ENCODE measurements at regions not wholly inside any gene's neighbourhood (a gene's known extent, or its start where the extent isn't known, plus 50 kb on each side); places are given as distances from the start of the nearest gene placed in this dataset.

DNA sequence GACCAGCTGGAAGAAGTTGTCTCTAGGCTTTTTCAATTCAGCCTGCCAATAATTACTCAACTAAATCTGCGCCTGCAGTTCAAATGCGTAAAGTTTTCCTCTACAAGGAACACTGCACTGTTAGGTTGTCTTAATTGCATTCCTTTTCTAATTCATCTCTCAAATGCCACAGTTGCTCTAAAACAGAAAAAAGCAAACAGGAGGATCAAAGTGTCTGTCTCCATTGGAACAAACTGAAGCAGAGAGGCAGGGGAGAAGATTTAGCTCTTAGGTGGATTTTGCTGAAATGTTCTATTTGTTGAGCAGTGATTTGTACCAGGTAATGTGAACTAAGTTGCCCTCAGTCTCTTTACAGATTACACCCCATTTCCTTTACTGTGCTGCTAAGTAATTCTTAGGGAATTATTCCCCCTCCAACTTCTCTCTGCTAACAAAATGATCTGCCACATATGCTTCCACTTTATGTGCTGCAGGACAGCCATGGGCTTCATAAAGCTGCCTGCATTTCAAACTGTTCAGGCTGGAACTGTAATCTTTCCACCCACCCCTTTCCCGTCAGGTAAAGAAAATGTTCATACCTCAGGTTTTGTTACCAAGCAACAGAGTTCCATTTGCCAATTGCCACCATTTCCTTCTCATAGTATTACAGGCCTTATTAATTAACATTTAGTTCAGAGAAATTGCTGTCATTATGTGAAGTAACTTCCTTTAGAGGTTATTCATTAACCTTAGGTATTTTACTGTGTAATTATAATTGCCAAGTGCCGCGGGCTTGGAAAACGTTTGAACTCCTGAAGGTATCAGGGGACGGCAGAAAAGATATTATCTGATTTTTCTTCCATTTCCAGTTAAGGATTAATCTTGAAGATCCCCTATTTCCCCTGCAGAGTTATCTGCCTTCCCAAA is 149.3 kb downstream of the SPRY1 start:
- Histone ChIP-seq H3K9me3 (ENCODE audit: insufficient read depth, low read length) (no peaks in the 10 kb centered on the region; the same call in 1 of the 2 replicates), H3K4me1 (ENCODE audit: insufficient read depth, insufficient read length) (peaks cover 3% of the 10 kb centered on the region), H3K9ac (ENCODE audit: insufficient read length, low read depth) (no peak overlapping the region), H3K36me3 (ENCODE audit: insufficient read depth, insufficient read length, low read length) (no peaks in the 10 kb centered on the region), H3K27me3 (ENCODE audit: insufficient read depth, insufficient read length) (peaks cover 3% of the 10 kb centered on the region), H3K4me3 (ENCODE audit: insufficient read length, low read depth) (no peak overlapping the region)
- no peak for DNase-seq (ENCODE audit: low read depth, low spot score)
- TF ChIP-seq ZNF274 (IDR thresholded peaks at IDR 0.05; ENCODE audit: low read depth, low read length), result no peak
- TF ChIP-seq YY1 (IDR thresholded peaks at IDR 0.05; ENCODE audit: insufficient read depth, insufficient read length), result no peak
- TF ChIP-seq SUZ12 (IDR thresholded peaks at IDR 0.05; ENCODE audit: extremely low read depth, insufficient read depth, insufficient read length), result no peak

DNA sequence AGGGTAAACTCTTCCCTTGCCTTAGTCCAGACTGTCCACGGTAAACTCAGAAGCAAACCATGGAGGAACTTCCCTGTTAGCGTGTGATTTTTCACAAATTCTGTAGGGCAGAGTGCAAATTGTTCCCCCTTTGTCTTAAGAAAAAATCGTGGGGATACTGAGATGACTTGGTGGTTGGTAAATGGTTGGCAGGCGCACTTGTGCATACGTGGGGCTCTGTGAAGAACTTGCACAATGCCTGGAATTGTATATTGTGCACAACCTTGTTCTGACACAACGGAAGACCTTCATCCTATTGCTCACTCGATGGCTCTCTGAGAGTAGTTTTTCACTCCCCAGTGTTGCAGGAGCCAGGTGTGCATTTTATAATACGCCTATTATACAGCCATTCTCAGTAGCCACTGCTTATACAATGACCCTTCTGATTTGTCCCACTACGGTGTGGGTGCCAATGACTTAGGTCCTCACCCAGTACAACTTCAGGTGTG is 150.0 kb downstream of the SPRY1 start:
- Histone ChIP-seq H3K4me1 (ENCODE audit: insufficient read depth, insufficient read length) (peaks cover 3% of the 10 kb centered on the region), H3K27me3 (ENCODE audit: insufficient read depth, insufficient read length) (peaks cover 3% of the 10 kb centered on the region), H3K36me3 (ENCODE audit: insufficient read depth, insufficient read length, low read length) (no peaks in the 10 kb centered on the region), H3K9me3 (ENCODE audit: insufficient read depth, low read length) (no peaks in the 10 kb centered on the region; the same call in 1 of the 2 replicates), H3K9ac (ENCODE audit: insufficient read length, low read depth) (no peak overlapping the region), H3K4me3 (ENCODE audit: insufficient read length, low read depth) (no peak overlapping the region)
- TF ChIP-seq SUZ12 (IDR thresholded peaks at IDR 0.05; ENCODE audit: extremely low read depth, insufficient read depth, insufficient read length) (no peak), YY1 (IDR thresholded peaks at IDR 0.05; ENCODE audit: insufficient read depth, insufficient read length) (no peak), ZNF274 (IDR thresholded peaks at IDR 0.05; ENCODE audit: low read depth, low read length) (no peak)
- no peak for DNase-seq (ENCODE audit: low read depth, low spot score)

DNA sequence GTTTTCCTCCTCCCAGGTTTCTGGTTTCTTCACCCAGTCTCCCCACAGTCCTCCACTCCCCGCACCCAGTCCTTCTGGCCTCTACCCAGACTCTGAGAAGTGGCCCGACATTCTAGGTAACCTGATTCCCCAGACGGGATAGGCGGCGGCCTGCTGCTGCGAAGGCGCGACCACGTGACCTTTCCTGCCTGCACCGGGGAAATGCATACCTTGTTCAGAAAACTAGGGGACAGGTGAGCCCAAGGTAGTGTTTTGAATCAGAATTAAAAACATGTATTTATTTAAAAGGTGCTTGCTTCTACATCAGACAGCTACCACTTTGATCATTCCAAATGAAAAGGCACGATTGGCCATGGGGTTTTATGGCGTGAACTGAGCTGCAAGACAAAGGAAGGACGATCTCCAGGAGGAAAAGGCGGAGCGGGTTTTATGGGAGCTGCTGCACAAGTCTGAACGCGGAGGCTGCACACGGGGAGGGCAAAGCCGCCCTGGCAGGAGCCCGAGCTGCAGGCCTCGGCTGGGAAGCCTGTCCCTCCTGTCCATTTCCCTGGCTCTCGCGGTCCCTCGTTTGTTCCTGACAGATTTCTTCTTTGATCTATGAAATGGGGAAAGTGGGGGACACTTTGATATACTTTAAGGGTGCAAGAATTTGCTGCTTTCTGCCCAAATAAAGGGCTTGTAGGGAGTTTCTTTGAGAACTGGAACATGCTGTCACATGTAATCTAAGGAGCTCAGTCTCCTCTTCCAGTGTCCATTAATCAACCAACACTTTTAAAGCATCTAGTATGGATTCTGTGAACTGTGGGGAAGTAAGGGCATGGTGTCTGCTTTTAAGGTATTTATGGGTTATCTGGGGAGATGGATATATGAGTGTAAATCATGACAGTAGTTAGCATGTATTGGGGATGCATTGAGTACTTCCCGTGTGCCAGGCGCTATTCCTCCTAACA is 150.9 kb downstream of the SPRY1 start:
- no peak for DNase-seq (ENCODE audit: low read depth, low spot score)
- Histone ChIP-seq H3K27me3 (ENCODE audit: insufficient read depth, insufficient read length) (peaks cover 3% of the 10 kb centered on the region), H3K4me3 (ENCODE audit: insufficient read length, low read depth) (no peak overlapping the region), H3K4me1 (ENCODE audit: insufficient read depth, insufficient read length) (peaks cover 3% of the 10 kb centered on the region), H3K9me3 (ENCODE audit: insufficient read depth, low read length) (no peaks in the 10 kb centered on the region; the same call in 1 of the 2 replicates), H3K9ac (ENCODE audit: insufficient read length, low read depth) (peak overlapping the region; percentile 21), H3K36me3 (ENCODE audit: insufficient read depth, insufficient read length, low read length) (no peaks in the 10 kb centered on the region)
- TF ChIP-seq ZNF274 (IDR thresholded peaks at IDR 0.05; ENCODE audit: low read depth, low read length), result no peak
- TF ChIP-seq SUZ12 (IDR thresholded peaks at IDR 0.05; ENCODE audit: extremely low read depth, insufficient read depth, insufficient read length), result no peak
- TF ChIP-seq YY1 (IDR thresholded peaks at IDR 0.05; ENCODE audit: insufficient read depth, insufficient read length), result no peak

DNA sequence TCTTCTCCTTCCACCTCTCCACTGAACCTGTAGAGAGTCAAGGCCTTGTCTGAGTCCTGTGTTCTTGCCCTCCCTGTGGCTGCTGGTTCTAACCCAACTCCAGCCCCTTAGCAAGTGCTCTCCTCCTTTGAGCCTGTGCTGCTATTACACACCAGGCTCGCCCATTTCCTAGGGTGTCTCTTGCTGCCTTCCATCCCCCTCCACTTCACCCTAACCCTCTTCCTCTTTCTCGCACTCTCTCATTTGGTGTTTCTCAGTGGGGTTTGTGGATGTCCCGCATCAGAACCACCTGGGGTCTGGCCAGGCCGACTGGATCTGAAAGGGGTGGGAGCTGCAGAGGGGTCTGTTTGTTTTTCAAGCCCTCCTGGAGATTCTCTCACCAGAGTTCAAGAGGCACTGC is 156.7 kb downstream of the SPRY1 start:
- Histone ChIP-seq H3K36me3 (ENCODE audit: insufficient read depth, insufficient read length, low read length) (no peaks in the 10 kb centered on the region), H3K9ac (ENCODE audit: insufficient read length, low read depth) (no peak overlapping the region), H3K4me1 (ENCODE audit: insufficient read depth, insufficient read length) (no peaks in the 10 kb centered on the region), H3K4me3 (ENCODE audit: insufficient read length, low read depth) (no peak overlapping the region), H3K9me3 (ENCODE audit: insufficient read depth, low read length) (no peaks in the 10 kb centered on the region; the same call in 1 of the 2 replicates), H3K27me3 (ENCODE audit: insufficient read depth, insufficient read length) (no peaks in the 10 kb centered on the region)
- TF ChIP-seq SUZ12 (IDR thresholded peaks at IDR 0.05; ENCODE audit: extremely low read depth, insufficient read depth, insufficient read length), result no peak
- no peak for TF ChIP-seq ZNF274 (IDR thresholded peaks at IDR 0.05; ENCODE audit: low read depth, low read length)
- no peak for TF ChIP-seq YY1 (IDR thresholded peaks at IDR 0.05; ENCODE audit: insufficient read depth, insufficient read length)
- DNase-seq (ENCODE audit: low read depth, low spot score), result no peak

DNA sequence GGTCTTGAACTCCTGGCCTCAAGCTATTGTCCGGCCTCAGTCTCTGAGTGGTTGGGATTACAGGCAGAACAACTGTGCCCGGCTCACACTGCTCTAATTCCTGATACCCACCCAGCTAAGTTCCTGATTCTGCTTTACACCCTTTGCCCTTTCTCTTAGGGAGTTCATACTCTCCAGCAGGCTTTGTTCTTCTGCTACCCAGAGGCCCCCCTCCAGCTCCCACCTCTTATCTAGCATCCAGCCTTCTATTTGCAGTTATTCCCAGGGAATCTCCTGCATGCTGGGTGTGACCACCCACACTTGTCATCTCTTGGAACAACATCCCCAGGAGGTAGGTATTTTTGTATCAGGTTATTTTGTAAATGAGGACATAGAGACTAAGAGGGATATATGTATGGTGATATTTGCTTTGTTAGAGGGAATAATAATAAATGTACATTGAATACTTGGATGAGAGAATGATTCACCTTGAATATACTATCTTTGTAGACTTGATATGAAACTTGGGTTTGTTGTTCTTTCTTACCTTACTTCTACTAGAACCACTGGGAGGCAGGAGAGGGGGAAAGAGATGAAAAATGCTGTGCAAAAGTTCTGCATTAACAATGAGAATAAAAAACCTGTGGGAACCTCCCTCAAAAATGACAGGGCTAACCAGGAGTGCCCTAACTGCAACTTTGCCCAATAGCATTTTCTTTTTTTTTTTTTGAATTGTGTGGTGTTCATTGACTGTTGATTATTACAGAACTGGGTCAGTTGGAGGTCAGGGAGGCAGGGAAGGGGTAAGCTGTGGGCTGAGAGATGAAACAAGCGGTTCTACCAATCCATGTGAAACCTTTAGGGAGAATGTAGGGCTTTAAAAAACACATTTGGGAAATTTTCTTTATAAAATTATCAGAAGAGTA is 157.4 kb downstream of the SPRY1 start:
- Histone ChIP-seq H3K4me3 (ENCODE audit: insufficient read length, low read depth) (no peak overlapping the region), H3K27me3 (ENCODE audit: insufficient read depth, insufficient read length) (no peaks in the 10 kb centered on the region), H3K36me3 (ENCODE audit: insufficient read depth, insufficient read length, low read length) (no peaks in the 10 kb centered on the region), H3K9me3 (ENCODE audit: insufficient read depth, low read length) (no peaks in the 10 kb centered on the region; the same call in 1 of the 2 replicates), H3K9ac (ENCODE audit: insufficient read length, low read depth) (no peak overlapping the region), H3K4me1 (ENCODE audit: insufficient read depth, insufficient read length) (no peaks in the 10 kb centered on the region)
- TF ChIP-seq SUZ12 (IDR thresholded peaks at IDR 0.05; ENCODE audit: extremely low read depth, insufficient read depth, insufficient read length) (no peak), YY1 (IDR thresholded peaks at IDR 0.05; ENCODE audit: insufficient read depth, insufficient read length) (no peak), ZNF274 (IDR thresholded peaks at IDR 0.05; ENCODE audit: low read depth, low read length) (no peak)
- no peak for DNase-seq (ENCODE audit: low read depth, low spot score)

DNA sequence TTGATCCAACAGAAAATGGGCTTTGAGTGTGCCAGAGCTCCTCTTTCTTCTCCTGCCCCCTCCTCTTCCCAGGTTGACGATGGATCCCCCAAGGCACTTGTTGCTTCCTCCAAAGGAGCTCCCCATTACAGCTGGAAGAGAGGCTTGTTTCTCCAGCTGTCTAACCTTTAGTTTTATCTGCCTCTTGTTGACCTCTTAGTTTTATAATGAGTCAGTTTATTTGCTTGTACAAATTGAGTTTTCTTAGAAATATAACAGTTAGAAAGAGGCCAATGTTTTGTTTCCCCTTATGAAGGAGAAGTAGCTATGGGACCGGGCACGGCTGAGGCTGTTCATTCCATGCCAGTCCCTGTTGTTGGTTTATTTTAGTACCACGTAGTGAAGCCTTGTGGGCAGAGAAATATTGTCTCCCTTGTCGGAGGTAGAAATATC is 158.2 kb downstream of the SPRY1 start:
- no peak for DNase-seq (ENCODE audit: low read depth, low spot score)
- H3K9ac ChIP-seq (ENCODE audit: insufficient read length, low read depth), result no peak overlapping the region
- H3K27me3 ChIP-seq (ENCODE audit: insufficient read depth, insufficient read length), result no peaks in the 10 kb centered on the region
- H3K36me3 ChIP-seq (ENCODE audit: insufficient read depth, insufficient read length, low read length), result no peaks in the 10 kb centered on the region
- TF ChIP-seq SUZ12 (IDR thresholded peaks at IDR 0.05; ENCODE audit: extremely low read depth, insufficient read depth, insufficient read length), result no peak
- no peak for TF ChIP-seq YY1 (IDR thresholded peaks at IDR 0.05; ENCODE audit: insufficient read depth, insufficient read length)
- TF ChIP-seq ZNF274 (IDR thresholded peaks at IDR 0.05; ENCODE audit: low read depth, low read length), result no peak
- no peak overlapping the region for H3K4me3 ChIP-seq (ENCODE audit: insufficient read length, low read depth)
- H3K9me3 ChIP-seq (ENCODE audit: insufficient read depth, low read length), result no peaks in the 10 kb centered on the region; the same call in 1 of the 2 replicates
- H3K4me1 ChIP-seq (ENCODE audit: insufficient read depth, insufficient read length), result no peaks in the 10 kb centered on the region

All from NT2/D1 (cell line).